ENCODE measurements at regions not wholly inside any gene's neighbourhood (a gene's known extent, or its start where the extent isn't known, plus 50 kb on each side); places are given as distances from the start of the nearest gene placed in this dataset.
"Not testable (repeated sequence)": the region's sequence is repeated elsewhere in the genome, so short reads cannot be mapped to it uniquely, and the experiment has no call there.

GRCh38 chr10:120791316-120791715 lies 59.8 kb upstream of the WDR11 start:
- ATAC-seq (ENCODE audit: low FRiP score) (no peak), DNase-seq (ENCODE audit: low spot score) (no peak)
- no peak for TF ChIP-seq CTCF (IDR thresholded peaks at IDR 0.05)

GRCh38 chr10:120793088-120793487 lies 58.1 kb upstream of the WDR11 start:
- no peak for TF ChIP-seq CTCF (IDR thresholded peaks at IDR 0.05)
- ATAC-seq (ENCODE audit: low FRiP score): no peak
- DNase-seq (ENCODE audit: low spot score): no peak

- ATAC-seq (ENCODE audit: low FRiP score) (no peak), DNase-seq (ENCODE audit: low spot score) (no peak)
- TF ChIP-seq CTCF (IDR thresholded peaks at IDR 0.05): no peak
These were observed 56.8 kb upstream of the WDR11 start for GRCh38 chr10:120794390-120794789.

- not testable (repeated sequence) for ATAC-seq (ENCODE audit: low FRiP score); DNase-seq (ENCODE audit: low spot score)
These were observed 52.9 kb upstream of the WDR11 start for GRCh38 chr10:120798276-120798675.

- no peak for TF ChIP-seq CTCF (IDR thresholded peaks at IDR 0.05)
- DNase-seq (ENCODE audit: low spot score) (no peak), ATAC-seq (ENCODE audit: low FRiP score) (no peak)
These were observed 51.3 kb upstream of the WDR11 start for GRCh38 chr10:120799849-120800248.

GRCh38 chr10:120800528-120801323 lies 50.4 kb upstream of the WDR11 start:
- ATAC-seq (ENCODE audit: low FRiP score) (no peak), DNase-seq (ENCODE audit: low spot score) (no peak)
- TF ChIP-seq CTCF (IDR thresholded peaks at IDR 0.05): no peak
